Fibroblast of villous mesenchyme (primary cell): ENCODE measurements at regions not wholly inside any gene's neighbourhood (a gene's known extent, or its start where the extent isn't known, plus 50 kb on each side); places are given as distances from the start of the nearest gene placed in this dataset.

Experiments used
- DNase-seq: peaks from one replicate; pipeline ENCODE4 v3.0.0-alpha.2; 2010; ENCODE audit warnings: low read depth
- H3K4me3 ChIP-seq: 2 replicates; pipeline ENCODE4 v1.5.1; 2011; ENCODE audit warnings: low read depth, mild to moderate bottlenecking, low read length
- TF ChIP-seq, protein P1 (sequence below): IDR thresholded peaks from 2 replicates; pipeline ENCODE4 v1.5.1; 2012; ENCODE audit warnings: low read depth, mild to moderate bottlenecking, low read length; ENCODE audit not compliant: insufficient read depth

DNA sequence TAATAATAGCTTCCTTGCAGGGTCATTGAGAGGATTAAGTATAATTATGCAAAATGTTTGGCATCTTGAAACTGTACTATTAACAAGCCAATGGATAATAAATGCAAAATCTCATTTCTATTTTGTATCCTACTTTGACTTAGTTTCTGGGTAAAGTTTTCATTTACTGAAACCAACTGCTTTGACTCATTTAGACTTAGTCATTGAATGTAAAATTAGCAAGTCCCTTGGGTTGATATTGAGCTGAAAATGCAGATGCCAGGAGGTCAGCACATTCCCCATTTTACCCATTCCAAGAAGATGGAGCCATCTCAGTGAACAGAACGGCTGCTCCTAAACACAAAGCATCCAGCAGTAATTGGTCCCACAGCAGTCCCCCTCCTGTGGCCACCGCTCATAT is 74.7 kb upstream of the GATB start:
- TF ChIP-seq, protein P1, sequence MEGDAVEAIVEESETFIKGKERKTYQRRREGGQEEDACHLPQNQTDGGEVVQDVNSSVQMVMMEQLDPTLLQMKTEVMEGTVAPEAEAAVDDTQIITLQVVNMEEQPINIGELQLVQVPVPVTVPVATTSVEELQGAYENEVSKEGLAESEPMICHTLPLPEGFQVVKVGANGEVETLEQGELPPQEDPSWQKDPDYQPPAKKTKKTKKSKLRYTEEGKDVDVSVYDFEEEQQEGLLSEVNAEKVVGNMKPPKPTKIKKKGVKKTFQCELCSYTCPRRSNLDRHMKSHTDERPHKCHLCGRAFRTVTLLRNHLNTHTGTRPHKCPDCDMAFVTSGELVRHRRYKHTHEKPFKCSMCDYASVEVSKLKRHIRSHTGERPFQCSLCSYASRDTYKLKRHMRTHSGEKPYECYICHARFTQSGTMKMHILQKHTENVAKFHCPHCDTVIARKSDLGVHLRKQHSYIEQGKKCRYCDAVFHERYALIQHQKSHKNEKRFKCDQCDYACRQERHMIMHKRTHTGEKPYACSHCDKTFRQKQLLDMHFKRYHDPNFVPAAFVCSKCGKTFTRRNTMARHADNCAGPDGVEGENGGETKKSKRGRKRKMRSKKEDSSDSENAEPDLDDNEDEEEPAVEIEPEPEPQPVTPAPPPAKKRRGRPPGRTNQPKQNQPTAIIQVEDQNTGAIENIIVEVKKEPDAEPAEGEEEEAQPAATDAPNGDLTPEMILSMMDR, result no peak
- no peak overlapping the region for H3K4me3 ChIP-seq
- DNase-seq, result no peak

DNA sequence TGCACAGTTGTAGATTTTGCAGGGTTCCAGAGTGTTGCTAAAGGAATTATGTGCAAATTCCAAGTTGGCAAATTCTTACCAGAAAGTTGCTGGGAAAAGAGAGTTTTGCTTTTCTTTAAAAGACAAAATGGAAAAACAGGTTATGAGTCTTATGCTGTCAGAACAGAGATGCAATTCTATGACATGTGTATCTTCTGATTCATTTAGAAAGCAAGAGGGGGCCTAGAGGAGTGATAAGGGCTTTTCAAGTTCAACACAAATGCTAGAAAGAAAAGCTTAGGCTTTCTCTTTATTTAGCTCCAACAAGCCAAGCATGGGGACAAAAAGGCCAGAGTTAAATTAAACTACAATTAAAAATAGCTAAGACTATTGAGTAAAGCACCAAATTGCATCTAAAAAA is 72.4 kb upstream of the GATB start:
- DNase-seq, result no peak
- TF ChIP-seq, protein P1, result no peak
- no peak overlapping the region for H3K4me3 ChIP-seq

DNA sequence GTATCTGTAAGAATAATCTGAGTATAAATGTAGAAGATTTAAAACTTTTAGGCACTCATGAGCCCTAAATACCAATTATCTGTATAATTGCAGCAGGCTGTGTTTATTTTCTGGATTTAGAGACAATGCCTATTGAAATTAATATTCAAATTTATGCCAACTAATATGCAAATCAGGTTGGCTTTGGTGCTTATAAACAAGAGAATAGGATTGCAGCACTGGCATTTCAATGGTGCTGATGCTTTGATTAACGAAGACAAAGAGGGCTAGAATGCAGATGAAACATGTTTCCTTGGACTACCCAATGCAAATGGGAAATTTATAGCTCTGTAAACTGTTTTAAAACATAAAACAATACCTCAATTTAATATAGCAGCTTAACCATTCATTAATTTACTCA is 70.7 kb upstream of the GATB start:
- H3K4me3 ChIP-seq, result no peak overlapping the region
- DNase-seq, result no peak
- TF ChIP-seq, protein P1, result no peak

DNA sequence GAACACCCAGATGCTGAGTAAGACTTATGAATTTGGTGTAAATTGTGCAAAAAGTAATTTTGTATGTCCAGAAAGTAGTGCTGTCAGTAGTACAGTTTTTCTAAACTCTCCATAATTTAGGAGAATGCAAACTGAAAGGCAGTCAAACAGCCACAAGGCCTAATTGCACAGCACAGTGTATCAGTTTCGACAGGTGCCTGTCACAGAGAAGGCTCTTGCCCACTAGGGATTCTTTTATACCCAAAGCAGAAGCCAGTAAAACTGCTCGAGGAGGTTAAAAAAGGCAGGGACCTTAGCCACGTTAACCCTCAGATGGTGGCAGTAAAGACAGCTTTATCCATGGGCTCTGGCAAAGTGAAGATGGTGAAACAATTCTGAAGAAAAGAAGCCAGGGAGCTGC is 69.4 kb upstream of the GATB start:
- H3K4me3 ChIP-seq, result no peak overlapping the region
- no peak for DNase-seq
- TF ChIP-seq, protein P1, result no peak

DNA sequence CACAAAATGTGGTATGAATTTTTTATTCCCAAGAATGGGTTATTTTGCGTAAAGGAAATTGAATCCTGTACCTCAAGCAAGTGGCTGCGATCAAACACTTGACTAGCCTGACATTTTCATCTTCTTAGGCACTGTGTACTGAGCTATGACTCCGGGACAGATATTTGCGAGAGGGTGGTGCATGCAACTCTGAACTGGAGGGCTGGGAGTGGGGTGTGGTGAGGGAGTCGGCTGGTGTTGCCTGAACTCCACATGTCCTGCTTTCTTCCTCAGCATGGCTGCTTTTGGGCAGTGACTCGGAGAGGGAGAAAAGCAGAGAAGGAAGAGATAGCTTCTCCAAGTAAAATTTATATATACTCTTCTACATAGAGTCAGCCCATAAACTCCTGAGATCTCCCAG is 68.5 kb upstream of the GATB start:
- H3K4me3 ChIP-seq, result no peak overlapping the region
- TF ChIP-seq, protein P1, result no peak
- DNase-seq, result no peak

DNA sequence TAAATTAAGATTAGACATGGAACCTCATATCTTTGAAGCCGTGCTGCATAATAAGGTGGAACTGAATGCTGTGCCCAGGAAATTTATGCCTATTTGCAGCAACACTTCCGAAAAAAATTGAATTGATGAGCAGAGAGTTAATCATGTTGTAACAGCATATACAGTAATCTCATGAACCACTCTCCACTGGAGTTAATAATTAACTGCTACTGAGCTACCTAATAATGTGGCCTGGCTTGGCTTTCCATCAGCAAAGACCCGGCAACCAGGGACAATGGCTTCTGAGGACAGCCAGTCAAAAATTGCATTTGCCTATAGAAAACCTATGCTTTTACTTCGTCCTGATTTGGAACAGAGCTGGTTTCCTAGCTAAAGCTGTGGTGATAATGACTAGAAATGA is 63.8 kb upstream of the GATB start:
- DNase-seq, result no peak
- TF ChIP-seq, protein P1, result no peak
- no peak overlapping the region for H3K4me3 ChIP-seq

DNA sequence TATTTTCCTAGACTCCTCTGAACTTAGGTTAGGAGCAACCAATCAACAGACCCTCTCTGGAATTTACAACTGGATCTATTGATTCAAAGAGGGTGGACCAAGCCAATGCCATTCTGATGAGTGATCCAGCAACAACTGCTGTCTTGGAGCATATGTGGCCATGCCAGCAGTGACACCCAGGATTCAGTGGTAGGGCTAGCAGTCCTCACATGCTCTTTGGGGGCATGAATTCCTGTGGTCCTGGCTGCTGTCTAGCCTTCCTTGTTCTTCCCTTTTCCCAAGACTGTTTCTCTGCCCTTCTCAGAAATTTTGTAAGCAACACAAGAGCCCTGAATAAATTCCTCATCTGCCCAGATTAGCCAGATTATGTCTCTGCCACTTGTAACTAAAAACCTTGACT is 61.5 kb upstream of the GATB start:
- DNase-seq, result no peak
- TF ChIP-seq, protein P1, result no peak
- H3K4me3 ChIP-seq, result no peak overlapping the region
